ENCODE measurements at regions not wholly inside any gene's neighbourhood (a gene's known extent, or its start where the extent isn't known, plus 50 kb on each side); places are given as distances from the start of the nearest gene placed in this dataset.

GRCh38 chr20:50266293-50267040 is 75.8 kb downstream of the CEBPB start:
- Histone ChIP-seq H3K4me1 (ENCODE audit: control extremely low read depth in 1 of 4, control insufficient read depth in 4 of 4, insufficient read depth in 4 of 4, low read length in 3 of 4) (peaks cover 0 to 33% (median 21%) of the 10 kb centered on the region in 4 experiments), H3K27me3 (replicated peaks in 2 of 5; ENCODE audit: control insufficient read depth in 4 of 5, insufficient read depth in 5 of 5, low read length in 4 of 5) (no peaks in the 10 kb centered on the region), H3K9me3 (ENCODE audit: control extremely low read depth in 1 of 5, control insufficient read depth in 4 of 5, insufficient read depth in 2 of 5, low read depth in 1 of 5, low read length in 4 of 5) (no peaks in the 10 kb centered on the region), H3K36me3 (ENCODE audit: control insufficient read depth in 4 of 4, insufficient read depth in 4 of 4, low read length in 3 of 4) (no peaks in the 10 kb centered on the region), H3K27ac (ENCODE audit: insufficient read depth in 1 of 2, low read depth in 1 of 2, low read length in 2 of 2, poor library complexity in 1 of 2, severe bottlenecking in 2 of 2) (no peak overlapping the region), H3K4me3 (ENCODE audit: control insufficient read depth in 1 of 7, extremely low read depth in 1 of 7, insufficient read depth in 4 of 7, low read depth in 2 of 7, low read length in 6 of 7) (no peak overlapping the region)
- POLR2A ChIA-PET: no interaction called here
- no peak for DNase-seq
- CTCF ChIA-PET: interaction anchor here (0.7 to 1.4 kb wide), 4 partner anchors 10 to 197 kb away, joined by 3 read pairs; no protein-coding TSS in a partner anchor
- 98% methylated on average over 8 of the region's 10 CpGs for WGBS (ENCODE audit: insufficient coverage)

GRCh38 chr20:50267041-50267865 is 76.6 kb downstream of the CEBPB start:
- H3K9me3 ChIP-seq (ENCODE audit: control extremely low read depth in 1 of 5, control insufficient read depth in 4 of 5, insufficient read depth in 2 of 5, low read depth in 1 of 5, low read length in 4 of 5): no peaks in the 10 kb centered on the region
- CTCF ChIA-PET: interaction anchor here (0.6 to 1.4 kb wide), 4 partner anchors 15 to 196 kb away, joined by 3 read pairs; no protein-coding TSS in a partner anchor
- no peak for DNase-seq
- peaks cover 0 to 38% (median 28%) of the 10 kb centered on the region in 4 experiments for H3K4me1 ChIP-seq (ENCODE audit: control extremely low read depth in 1 of 4, control insufficient read depth in 4 of 4, insufficient read depth in 4 of 4, low read length in 3 of 4)
- POLR2A ChIA-PET: no interaction called here
- H3K27ac ChIP-seq (ENCODE audit: insufficient read depth in 1 of 2, low read depth in 1 of 2, low read length in 2 of 2, poor library complexity in 1 of 2, severe bottlenecking in 2 of 2): no peak overlapping the region
- 68% methylated on average over 12 of the region's 21 CpGs for WGBS (ENCODE audit: insufficient coverage)
- H3K36me3 ChIP-seq (ENCODE audit: control insufficient read depth in 4 of 4, insufficient read depth in 4 of 4, low read length in 3 of 4): no peaks in the 10 kb centered on the region
- H3K4me3 ChIP-seq (ENCODE audit: control insufficient read depth in 1 of 7, extremely low read depth in 1 of 7, insufficient read depth in 4 of 7, low read depth in 2 of 7, low read length in 6 of 7): no peak overlapping the region
- no peaks in the 10 kb centered on the region for H3K27me3 ChIP-seq (replicated peaks in 2 of 5; ENCODE audit: control insufficient read depth in 4 of 5, insufficient read depth in 5 of 5, low read length in 4 of 5)

- H3K27me3 ChIP-seq (replicated peaks in 2 of 5; ENCODE audit: control insufficient read depth in 4 of 5, insufficient read depth in 5 of 5, low read length in 4 of 5): no peaks in the 10 kb centered on the region
- no peak overlapping the region for H3K4me3 ChIP-seq (ENCODE audit: control insufficient read depth in 1 of 7, extremely low read depth in 1 of 7, insufficient read depth in 4 of 7, low read depth in 2 of 7, low read length in 6 of 7)
- H3K4me1 ChIP-seq (ENCODE audit: control extremely low read depth in 1 of 4, control insufficient read depth in 4 of 4, insufficient read depth in 4 of 4, low read length in 3 of 4): peaks cover 6 to 44% (median 34%) of the 10 kb centered on the region in 4 experiments
- no peak for DNase-seq
- WGBS (ENCODE audit: insufficient coverage): 98% methylated on average over 5 of the region's 5 CpGs
- H3K9me3 ChIP-seq (ENCODE audit: control extremely low read depth in 1 of 5, control insufficient read depth in 4 of 5, insufficient read depth in 2 of 5, low read depth in 1 of 5, low read length in 4 of 5): no peaks in the 10 kb centered on the region
- POLR2A ChIA-PET: no interaction called here
- no peaks in the 10 kb centered on the region for H3K36me3 ChIP-seq (ENCODE audit: control insufficient read depth in 4 of 4, insufficient read depth in 4 of 4, low read length in 3 of 4)
- CTCF ChIA-PET: interaction anchor here (0.6 to 1.4 kb wide), 2 partner anchors 14 to 79 kb away, joined by 3 read pairs; no protein-coding TSS in a partner anchor
- no peak overlapping the region for H3K27ac ChIP-seq (ENCODE audit: insufficient read depth in 1 of 2, low read depth in 1 of 2, low read length in 2 of 2, poor library complexity in 1 of 2, severe bottlenecking in 2 of 2)
Measured at GRCh38 chr20:50267866-50268219, 77.2 kb downstream of the CEBPB start.

GRCh38 chr20:50269091-50270033 is 78.7 kb downstream of the CEBPB start:
- ChIA-PET POLR2A (interaction anchor here (1.4 kb wide), 1 partner anchor 78 kb away, joined by 8 read pairs; the partner anchor contains the start of gene CEBPB), CTCF (interaction anchor here (1.2 to 2.1 kb wide), 4 partner anchors 11 to 69 kb away, joined by 4 to 8 read pairs (median 5); no protein-coding TSS in a partner anchor)

DNA sequence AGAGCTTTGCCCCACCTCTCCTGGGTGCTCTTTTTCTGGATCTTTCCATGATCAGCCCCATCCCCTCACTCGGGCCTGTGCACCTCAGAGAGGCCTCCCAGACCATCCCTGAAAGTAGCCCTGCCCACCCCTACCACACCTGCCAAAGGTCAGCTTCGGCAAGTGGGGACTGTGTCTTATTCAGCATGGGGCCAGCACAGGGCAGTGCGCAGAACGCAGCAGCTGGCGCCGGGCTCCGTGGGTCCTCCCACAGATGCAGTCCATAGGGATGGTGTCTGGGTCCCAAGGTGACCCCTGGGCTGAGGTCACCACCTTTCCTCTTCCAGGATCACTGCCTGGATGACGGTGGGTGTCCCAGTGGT is 79.4 kb downstream of the CEBPB start:
- H3K36me3 ChIP-seq (ENCODE audit: control insufficient read depth in 4 of 4, insufficient read depth in 4 of 4, low read length in 3 of 4): no peaks in the 10 kb centered on the region
- ChIA-PET CTCF (interaction anchor here (0.7 to 2.1 kb wide), 7 partner anchors 10 to 69 kb away, joined by 3 to 8 read pairs (median 4); no protein-coding TSS in a partner anchor), POLR2A (interaction anchor here (0.7 to 1.4 kb wide), 4 partner anchors 10 to 79 kb away, joined by 3 to 8 read pairs (median 4); partner anchors contain the start of gene CEBPB)
- H3K27ac ChIP-seq (ENCODE audit: insufficient read depth in 1 of 2, low read depth in 1 of 2, low read length in 2 of 2, poor library complexity in 1 of 2, severe bottlenecking in 2 of 2): no peak overlapping the region
- H3K9me3 ChIP-seq (ENCODE audit: control extremely low read depth in 1 of 5, control insufficient read depth in 4 of 5, insufficient read depth in 2 of 5, low read depth in 1 of 5, low read length in 4 of 5): no peaks in the 10 kb centered on the region
- H3K4me3 ChIP-seq (ENCODE audit: control insufficient read depth in 1 of 7, extremely low read depth in 1 of 7, insufficient read depth in 4 of 7, low read depth in 2 of 7, low read length in 6 of 7): peak overlapping the region in 3 of 7 experiments; percentile 40 to 61 (median 54)
- peaks cover 8 to 65% (median 52%) of the 10 kb centered on the region in 4 experiments for H3K4me1 ChIP-seq (ENCODE audit: control extremely low read depth in 1 of 4, control insufficient read depth in 4 of 4, insufficient read depth in 4 of 4, low read length in 3 of 4)
- H3K27me3 ChIP-seq (replicated peaks in 2 of 5; ENCODE audit: control insufficient read depth in 4 of 5, insufficient read depth in 5 of 5, low read length in 4 of 5): no peaks in the 10 kb centered on the region
- 93% methylated on average over 8 of the region's 8 CpGs for WGBS (ENCODE audit: insufficient coverage)
- no peak for DNase-seq

More at GRCh38 chr20:50269091-50270033, 78.7 kb downstream of the CEBPB start:
- Histone ChIP-seq H3K27me3 (replicated peaks in 2 of 5; ENCODE audit: control insufficient read depth in 4 of 5, insufficient read depth in 5 of 5, low read length in 4 of 5) (no peaks in the 10 kb centered on the region), H3K9me3 (ENCODE audit: control extremely low read depth in 1 of 5, control insufficient read depth in 4 of 5, insufficient read depth in 2 of 5, low read depth in 1 of 5, low read length in 4 of 5) (no peaks in the 10 kb centered on the region), H3K27ac (ENCODE audit: insufficient read depth in 1 of 2, low read depth in 1 of 2, low read length in 2 of 2, poor library complexity in 1 of 2, severe bottlenecking in 2 of 2) (no peak overlapping the region), H3K36me3 (ENCODE audit: control insufficient read depth in 4 of 4, insufficient read depth in 4 of 4, low read length in 3 of 4) (no peaks in the 10 kb centered on the region), H3K4me3 (ENCODE audit: control insufficient read depth in 1 of 7, extremely low read depth in 1 of 7, insufficient read depth in 4 of 7, low read depth in 2 of 7, low read length in 6 of 7) (no peak overlapping the region), H3K4me1 (ENCODE audit: control extremely low read depth in 1 of 4, control insufficient read depth in 4 of 4, insufficient read depth in 4 of 4, low read length in 3 of 4) (peaks cover 8 to 59% (median 47%) of the 10 kb centered on the region in 4 experiments)
- WGBS (ENCODE audit: insufficient coverage): 96% methylated on average over 17 of the region's 20 CpGs
- no peak for DNase-seq

DNA sequence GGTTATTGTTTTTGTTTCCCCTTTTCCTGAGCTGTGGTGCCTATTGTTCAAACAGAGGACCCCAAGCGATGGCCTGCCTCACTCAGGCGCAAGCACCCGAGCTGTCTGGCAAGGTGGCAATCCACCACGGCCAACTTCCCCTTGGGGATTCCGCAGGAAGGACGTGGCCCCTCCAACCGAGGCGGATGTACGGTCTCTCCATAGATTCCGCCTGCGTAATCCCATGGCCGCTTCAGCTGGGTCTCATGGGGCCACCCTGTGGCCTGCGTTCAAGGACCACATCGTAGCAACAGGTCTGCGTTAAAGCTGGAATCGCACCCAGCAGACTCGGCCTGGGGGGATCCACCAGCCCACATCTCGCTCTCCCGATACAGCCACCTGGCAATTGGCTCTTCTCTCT is 79.9 kb downstream of the CEBPB start:
- H3K27ac ChIP-seq (ENCODE audit: insufficient read depth in 1 of 2, low read depth in 1 of 2, low read length in 2 of 2, poor library complexity in 1 of 2, severe bottlenecking in 2 of 2): no peak overlapping the region
- peaks cover 13 to 68% (median 57%) of the 10 kb centered on the region in 4 experiments for H3K4me1 ChIP-seq (ENCODE audit: control extremely low read depth in 1 of 4, control insufficient read depth in 4 of 4, insufficient read depth in 4 of 4, low read length in 3 of 4)
- H3K4me3 ChIP-seq (ENCODE audit: control insufficient read depth in 1 of 7, extremely low read depth in 1 of 7, insufficient read depth in 4 of 7, low read depth in 2 of 7, low read length in 6 of 7): peak overlapping the region in 4 of 7 experiments; percentile 1 to 61 (median 47)
- 0% methylated on average over 14 of the region's 19 CpGs for WGBS (ENCODE audit: insufficient coverage)
- H3K27me3 ChIP-seq (replicated peaks in 2 of 5; ENCODE audit: control insufficient read depth in 4 of 5, insufficient read depth in 5 of 5, low read length in 4 of 5): no peaks in the 10 kb centered on the region
- DNase-seq: peak; percentile 77 to 84 (median 80)
- H3K9me3 ChIP-seq (ENCODE audit: control extremely low read depth in 1 of 5, control insufficient read depth in 4 of 5, insufficient read depth in 2 of 5, low read depth in 1 of 5, low read length in 4 of 5): no peaks in the 10 kb centered on the region
- H3K36me3 ChIP-seq (ENCODE audit: control insufficient read depth in 4 of 4, insufficient read depth in 4 of 4, low read length in 3 of 4): no peaks in the 10 kb centered on the region
- ChIA-PET CTCF (interaction anchor here (0.7 to 2.1 kb wide), 10 partner anchors 11 to 193 kb away, joined by 3 to 8 read pairs (median 4); partner anchors contain the start of gene CEBPB), POLR2A (interaction anchor here (0.7 to 1.4 kb wide), 5 partner anchors 11 to 79 kb away, joined by 3 to 8 read pairs (median 4); partner anchors contain the start of gene CEBPB)

Measured in common myeloid progenitor, CD34-positive (primary cell).